Ishikawa (cell line): ENCODE measurements at regions not wholly inside any gene's neighbourhood (a gene's known extent, or its start where the extent isn't known, plus 50 kb on each side); places are given as distances from the start of the nearest gene placed in this dataset.

Experiments
- CEBPB ChIP-seq: IDR thresholded peaks from 2 replicates; pipeline ENCODE4 v1.6.1; 2012
- CREB1 ChIP-seq: IDR thresholded peaks from 2 replicates; pipeline ENCODE4 v1.6.1; 2012; ENCODE audit warnings: low read depth
- EP300 ChIP-seq: IDR thresholded peaks from 2 replicates; pipeline ENCODE4 v1.6.1; 2012; ENCODE audit warnings: borderline replicate concordance
- RAD21 ChIP-seq: IDR thresholded peaks from 2 replicates; pipeline ENCODE4 v1.6.1; 2012; ENCODE audit warnings: low read depth
- TAF1 ChIP-seq: IDR thresholded peaks from 2 replicates; pipeline ENCODE4 v1.6.1; 2012; ENCODE audit warnings: low read depth, mild to moderate bottlenecking
- TCF12 ChIP-seq: IDR thresholded peaks from 2 replicates; pipeline ENCODE4 v1.6.1; 2012; ENCODE audit warnings: low read depth
- TEAD4 ChIP-seq: IDR thresholded peaks from 2 replicates; pipeline ENCODE4 v1.6.1; 2012
- USF1 ChIP-seq: IDR thresholded peaks from 2 replicates; pipeline ENCODE4 v1.6.1; 2012
- YY1 ChIP-seq: IDR thresholded peaks from 2 replicates; pipeline ENCODE4 v1.6.1; 2012; ENCODE audit warnings: low read depth

GRCh38 chr15:39530480-39531342, 50.2 kb upstream of the THBS1 start:
- TF ChIP-seq YY1 = no peak
- TF ChIP-seq TAF1 = no peak
- no peak for TF ChIP-seq CREB1
- no peak for TF ChIP-seq CEBPB
- no peak for TF ChIP-seq RAD21
- no peak for TF ChIP-seq USF1
- no peak for TF ChIP-seq TEAD4
- TF ChIP-seq EP300 = no peak
- TF ChIP-seq TCF12 = no peak
